ENCODE measurements at regions not wholly inside any gene's neighbourhood (a gene's known extent, or its start where the extent isn't known, plus 50 kb on each side); places are given as distances from the start of the nearest gene placed in this dataset.

DNA sequence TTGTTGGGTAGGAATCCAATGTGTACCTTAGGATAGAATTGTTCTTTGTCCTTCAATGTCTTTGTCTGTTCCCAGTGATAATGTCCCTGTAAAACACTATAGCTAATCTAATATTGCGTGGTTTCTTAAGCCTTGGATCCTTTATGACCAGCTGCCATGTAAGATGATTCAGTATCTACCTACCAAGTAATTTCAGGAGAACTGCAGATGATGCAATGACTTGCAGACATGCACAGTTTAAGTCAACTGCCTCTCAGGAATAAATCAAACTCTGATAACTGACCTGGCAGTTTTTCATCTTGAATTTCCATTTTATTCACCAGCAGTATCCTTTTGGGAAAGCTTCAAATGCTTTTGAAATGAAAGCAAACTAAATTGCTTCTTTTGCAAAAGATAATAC, 157.8 kb downstream of the TPBG start (continued):
- TF ChIP-seq GLI4 (tag by site-specific recombination; IDR thresholded peaks at IDR 0.05) = no peak
- no peak for TF ChIP-seq ZNF175 (tag by site-specific recombination; IDR thresholded peaks at IDR 0.05)
- TF ChIP-seq ZBTB20 (tag by site-specific recombination; IDR thresholded peaks at IDR 0.05) = no peak

DNA sequence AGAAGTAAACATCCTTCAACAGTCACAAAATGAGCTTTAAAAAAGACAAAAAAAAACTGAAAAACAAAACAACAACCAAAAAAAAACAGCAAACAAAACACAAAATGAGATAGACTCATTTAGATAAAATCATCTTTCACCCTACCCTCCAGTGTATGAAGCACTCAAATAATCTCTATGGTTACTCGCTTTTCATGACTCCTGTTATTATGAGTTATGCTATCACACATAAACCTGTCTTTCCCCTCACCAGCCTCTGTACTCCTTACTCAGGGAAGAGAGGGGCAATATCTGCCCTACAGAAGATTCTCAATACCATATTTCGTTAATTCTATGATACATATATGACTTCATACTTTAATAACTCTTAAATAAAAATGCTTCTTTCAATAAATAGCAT, 158.2 kb downstream of the TPBG start:
- H3K36me3 ChIP-seq (ENCODE audit: control insufficient read depth in 2 of 2, insufficient read depth in 1 of 2, low read length in 2 of 2) = no peaks in the 10 kb centered on the region
- POLR2A ChIA-PET = no interaction called here

DNA sequence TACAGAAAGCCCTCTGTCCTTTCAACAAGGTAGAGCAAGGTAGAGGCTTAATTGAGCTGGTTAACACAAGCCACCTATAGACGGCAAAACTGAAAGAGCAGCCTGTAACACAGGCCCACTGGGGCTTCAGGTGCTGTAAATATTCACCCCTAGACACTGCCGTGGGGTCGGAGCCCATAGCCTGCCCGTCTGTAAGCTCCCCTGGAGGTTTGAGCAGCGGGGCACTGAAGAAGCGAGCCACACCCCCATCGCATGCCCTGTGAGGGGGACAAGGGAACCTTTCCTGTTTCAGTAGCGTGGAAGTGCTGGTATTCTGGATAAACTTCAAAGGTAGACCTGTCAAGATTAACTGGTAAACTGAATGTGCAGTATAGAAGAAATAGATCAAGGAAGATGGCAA, 160.4 kb downstream of the TPBG start:
- POLR2A ChIA-PET = no interaction called here
- no peaks in the 10 kb centered on the region for H3K36me3 ChIP-seq (ENCODE audit: control insufficient read depth in 2 of 2, insufficient read depth in 1 of 2, low read length in 2 of 2)
- H3K4me3 ChIP-seq (ENCODE audit: low read depth, low read length) = no peak overlapping the region
- CTCF ChIA-PET = no interaction called here
- H3K9me3 ChIP-seq (ENCODE audit: control insufficient read depth, insufficient read depth, low read depth, low read length) = no peaks in the 10 kb centered on the region
- no peak for TF ChIP-seq ZNF707 (tag by site-specific recombination; IDR thresholded peaks at IDR 0.05)
- no peak for TF ChIP-seq ZNF654 (tag by site-specific recombination; IDR thresholded peaks at IDR 0.05; ENCODE audit: low read depth)
- TF ChIP-seq, protein P1, sequence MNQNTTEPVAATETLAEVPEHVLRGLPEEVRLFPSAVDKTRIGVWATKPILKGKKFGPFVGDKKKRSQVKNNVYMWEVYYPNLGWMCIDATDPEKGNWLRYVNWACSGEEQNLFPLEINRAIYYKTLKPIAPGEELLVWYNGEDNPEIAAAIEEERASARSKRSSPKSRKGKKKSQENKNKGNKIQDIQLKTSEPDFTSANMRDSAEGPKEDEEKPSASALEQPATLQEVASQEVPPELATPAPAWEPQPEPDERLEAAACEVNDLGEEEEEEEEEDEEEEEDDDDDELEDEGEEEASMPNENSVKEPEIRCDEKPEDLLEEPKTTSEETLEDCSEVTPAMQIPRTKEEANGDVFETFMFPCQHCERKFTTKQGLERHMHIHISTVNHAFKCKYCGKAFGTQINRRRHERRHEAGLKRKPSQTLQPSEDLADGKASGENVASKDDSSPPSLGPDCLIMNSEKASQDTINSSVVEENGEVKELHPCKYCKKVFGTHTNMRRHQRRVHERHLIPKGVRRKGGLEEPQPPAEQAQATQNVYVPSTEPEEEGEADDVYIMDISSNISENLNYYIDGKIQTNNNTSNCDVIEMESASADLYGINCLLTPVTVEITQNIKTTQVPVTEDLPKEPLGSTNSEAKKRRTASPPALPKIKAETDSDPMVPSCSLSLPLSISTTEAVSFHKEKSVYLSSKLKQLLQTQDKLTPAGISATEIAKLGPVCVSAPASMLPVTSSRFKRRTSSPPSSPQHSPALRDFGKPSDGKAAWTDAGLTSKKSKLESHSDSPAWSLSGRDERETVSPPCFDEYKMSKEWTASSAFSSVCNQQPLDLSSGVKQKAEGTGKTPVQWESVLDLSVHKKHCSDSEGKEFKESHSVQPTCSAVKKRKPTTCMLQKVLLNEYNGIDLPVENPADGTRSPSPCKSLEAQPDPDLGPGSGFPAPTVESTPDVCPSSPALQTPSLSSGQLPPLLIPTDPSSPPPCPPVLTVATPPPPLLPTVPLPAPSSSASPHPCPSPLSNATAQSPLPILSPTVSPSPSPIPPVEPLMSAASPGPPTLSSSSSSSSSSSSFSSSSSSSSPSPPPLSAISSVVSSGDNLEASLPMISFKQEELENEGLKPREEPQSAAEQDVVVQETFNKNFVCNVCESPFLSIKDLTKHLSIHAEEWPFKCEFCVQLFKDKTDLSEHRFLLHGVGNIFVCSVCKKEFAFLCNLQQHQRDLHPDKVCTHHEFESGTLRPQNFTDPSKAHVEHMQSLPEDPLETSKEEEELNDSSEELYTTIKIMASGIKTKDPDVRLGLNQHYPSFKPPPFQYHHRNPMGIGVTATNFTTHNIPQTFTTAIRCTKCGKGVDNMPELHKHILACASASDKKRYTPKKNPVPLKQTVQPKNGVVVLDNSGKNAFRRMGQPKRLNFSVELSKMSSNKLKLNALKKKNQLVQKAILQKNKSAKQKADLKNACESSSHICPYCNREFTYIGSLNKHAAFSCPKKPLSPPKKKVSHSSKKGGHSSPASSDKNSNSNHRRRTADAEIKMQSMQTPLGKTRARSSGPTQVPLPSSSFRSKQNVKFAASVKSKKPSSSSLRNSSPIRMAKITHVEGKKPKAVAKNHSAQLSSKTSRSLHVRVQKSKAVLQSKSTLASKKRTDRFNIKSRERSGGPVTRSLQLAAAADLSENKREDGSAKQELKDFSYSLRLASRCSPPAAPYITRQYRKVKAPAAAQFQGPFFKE (tag by site-specific recombination; IDR thresholded peaks at IDR 0.05; ENCODE audit: borderline replicate concordance) = no peak
- TF ChIP-seq ZNF785 (tag by site-specific recombination; IDR thresholded peaks at IDR 0.05) = no peak
- no peak for TF ChIP-seq ZNF521 (tag by site-specific recombination; IDR thresholded peaks at IDR 0.05)
- TF ChIP-seq GLI2 (tag by site-specific recombination; IDR thresholded peaks at IDR 0.05; ENCODE audit: borderline replicate concordance, low read depth) = no peak
- TF ChIP-seq, protein P2, sequence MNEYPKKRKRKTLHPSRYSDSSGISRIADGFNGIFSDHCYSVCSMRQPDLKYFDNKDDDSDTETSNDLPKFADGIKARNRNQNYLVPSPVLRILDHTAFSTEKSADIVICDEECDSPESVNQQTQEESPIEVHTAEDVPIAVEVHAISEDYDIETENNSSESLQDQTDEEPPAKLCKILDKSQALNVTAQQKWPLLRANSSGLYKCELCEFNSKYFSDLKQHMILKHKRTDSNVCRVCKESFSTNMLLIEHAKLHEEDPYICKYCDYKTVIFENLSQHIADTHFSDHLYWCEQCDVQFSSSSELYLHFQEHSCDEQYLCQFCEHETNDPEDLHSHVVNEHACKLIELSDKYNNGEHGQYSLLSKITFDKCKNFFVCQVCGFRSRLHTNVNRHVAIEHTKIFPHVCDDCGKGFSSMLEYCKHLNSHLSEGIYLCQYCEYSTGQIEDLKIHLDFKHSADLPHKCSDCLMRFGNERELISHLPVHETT (tag by site-specific recombination; IDR thresholded peaks at IDR 0.05) = no peak
- no peak for TF ChIP-seq GLI4 (tag by site-specific recombination; IDR thresholded peaks at IDR 0.05)
- TF ChIP-seq ZNF664 (tag by site-specific recombination; IDR thresholded peaks at IDR 0.05) = no peak
- no peak for TF ChIP-seq ZBTB1 (tag by site-specific recombination; IDR thresholded peaks at IDR 0.05)
- TF ChIP-seq ZNF626 (tag by site-specific recombination; IDR thresholded peaks at IDR 0.05) = no peak
- TF ChIP-seq, protein P3, sequence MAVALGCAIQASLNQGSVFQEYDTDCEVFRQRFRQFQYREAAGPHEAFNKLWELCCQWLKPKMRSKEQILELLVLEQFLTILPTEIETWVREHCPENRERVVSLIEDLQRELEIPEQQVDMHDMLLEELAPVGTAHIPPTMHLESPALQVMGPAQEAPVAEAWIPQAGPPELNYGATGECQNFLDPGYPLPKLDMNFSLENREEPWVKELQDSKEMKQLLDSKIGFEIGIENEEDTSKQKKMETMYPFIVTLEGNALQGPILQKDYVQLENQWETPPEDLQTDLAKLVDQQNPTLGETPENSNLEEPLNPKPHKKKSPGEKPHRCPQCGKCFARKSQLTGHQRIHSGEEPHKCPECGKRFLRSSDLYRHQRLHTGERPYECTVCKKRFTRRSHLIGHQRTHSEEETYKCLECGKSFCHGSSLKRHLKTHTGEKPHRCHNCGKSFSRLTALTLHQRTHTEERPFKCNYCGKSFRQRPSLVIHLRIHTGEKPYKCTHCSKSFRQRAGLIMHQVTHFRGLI (tag by site-specific recombination; IDR thresholded peaks at IDR 0.05) = no peak
- no peak for TF ChIP-seq MZF1 (tag by site-specific recombination; IDR thresholded peaks at IDR 0.05; ENCODE audit: borderline replicate concordance)
- no peak overlapping the region for H3K27ac ChIP-seq (ENCODE audit: extremely low read depth, low read depth, low read length)
- peaks cover 4% of the 10 kb centered on the region for H3K4me1 ChIP-seq (ENCODE audit: control insufficient read depth, insufficient read depth, low read length)

More for the DNA sequence above, 158.2 kb downstream of the TPBG start:
- no peak overlapping the region for H3K4me3 ChIP-seq (ENCODE audit: low read depth, low read length)
- no peak overlapping the region for H3K27ac ChIP-seq (ENCODE audit: extremely low read depth, low read depth, low read length)
- no peaks in the 10 kb centered on the region for H3K9me3 ChIP-seq (ENCODE audit: control insufficient read depth, insufficient read depth, low read depth, low read length)
- no peak for TF ChIP-seq ZNF248 (tag by site-specific recombination; IDR thresholded peaks at IDR 0.05)
- peaks cover 4% of the 10 kb centered on the region for H3K4me1 ChIP-seq (ENCODE audit: control insufficient read depth, insufficient read depth, low read length)
- CTCF ChIA-PET = interaction anchor here (0.6 kb wide), 1 partner anchor 190 kb away, joined by 3 read pairs; no protein-coding TSS in a partner anchor

Data from HEK293 (cell line).